H1 (cell line): ENCODE measurements at regions not wholly inside any gene's neighbourhood (a gene's known extent, or its start where the extent isn't known, plus 50 kb on each side); places are given as distances from the start of the nearest gene placed in this dataset.

Experiments
- CTCF ChIA-PET: fragments of 300-600 bp; sonication (Branson Sonifier 250); formaldehyde crosslinking; loops from one replicate; lab custom pipeline; 2021; ENCODE audit not compliant: partially characterized antibody; lab: Charles Lee
- POLR2A ChIA-PET: fragments of 300-600 bp; sonication (Branson Sonifier 250); formaldehyde crosslinking; loops from one replicate; lab custom pipeline; 2021; ENCODE audit warnings: inconsistent platforms; ENCODE audit not compliant: partially characterized antibody; lab: Charles Lee
- DNase-seq, 2 experiments: peaks; one replicate each; pipeline versions ENCODE4 v3.0.0 to v3.0.0-alpha.2; 2010 to 2022; ENCODE audit warnings: low spot score in 2 of 2, low read depth in 1 of 2, mixed read lengths in 1 of 2
- FAIRE-seq: peaks from 2 replicates; lab custom pipeline; 2011; peaks lifted over from hg19 to GRCh38; lab: Jason Lieb, UNC
- H2AFZ ChIP-seq: 2 replicates; pipeline ENCODE4 v1.8.1; 2012; ENCODE audit warnings: low read length, inconsistent platforms
- H2AK5ac ChIP-seq: 2 replicates; pipeline ENCODE4 v1.6.1; 2013; ENCODE audit warnings: low read depth, low read length
- H2BK120ac ChIP-seq: replicated peaks from 2 replicates; pipeline ENCODE3; 2013; ENCODE audit warnings: low read depth, low read length, inconsistent platforms
- H2BK12ac ChIP-seq: 2 replicates; pipeline ENCODE4 v1.6.1; 2013; ENCODE audit warnings: low read depth, low read length
- H2BK15ac ChIP-seq: 2 replicates; pipeline ENCODE4 v1.6.1; 2013; ENCODE audit warnings: low read length
- H2BK20ac ChIP-seq: 2 replicates; pipeline ENCODE4 v1.6.1; 2013; ENCODE audit warnings: low read length
- H2BK5ac ChIP-seq: 2 replicates; pipeline ENCODE4 v1.6.1; 2013; ENCODE audit warnings: low read depth, low read length
- H3K14ac ChIP-seq: 2 replicates; pipeline ENCODE4 v1.6.1; 2013; ENCODE audit warnings: inconsistent platforms; ENCODE audit not compliant: insufficient read length
- H3K18ac ChIP-seq: 2 replicates; pipeline ENCODE4 v1.6.1; 2013; ENCODE audit warnings: low read length; ENCODE audit errors: extremely low read depth
- H3K23ac ChIP-seq: 2 replicates; pipeline ENCODE4 v1.6.1; 2013; ENCODE audit warnings: inconsistent platforms; ENCODE audit not compliant: insufficient read length
- H3K23me2 ChIP-seq: 2 replicates; pipeline ENCODE4 v1.6.1; 2013; ENCODE audit warnings: low read depth, low read length
- H3K27ac ChIP-seq: 2 replicates; pipeline ENCODE4 v1.6.1; 2011; ENCODE audit warnings: low read depth, low read length, inconsistent platforms
- H3K27me3 ChIP-seq, 4 experiments: replicated peaks in 1 of 4; 1 replicate in 1 of 4; 2 replicates in 3 of 4; pipeline versions ENCODE4 v1.6.1 to v1.8.1; 2011 to 2013; ENCODE audit warnings: low read length in 3 of 4, mild to moderate bottlenecking in 3 of 4, inconsistent platforms in 2 of 4, mixed read lengths in 2 of 4, moderate library complexity in 1 of 4; ENCODE audit not compliant: control insufficient read depth in 3 of 4, insufficient read depth in 3 of 4; ENCODE audit errors: extremely low read depth in 1 of 4
- H3K36me3 ChIP-seq, 4 experiments: 2 replicates each; pipeline versions ENCODE4 v1.6.1 to v1.8.1; 2011 to 2013; ENCODE audit warnings: mild to moderate bottlenecking in 4 of 4, low read length in 3 of 4, moderate library complexity in 2 of 4, control low read depth in 1 of 4, inconsistent platforms in 1 of 4; ENCODE audit not compliant: insufficient read depth in 4 of 4, control insufficient read depth in 2 of 4
- H3K4ac ChIP-seq: replicated peaks from 2 replicates; pipeline ENCODE3; 2013; ENCODE audit warnings: low read length, low read depth, mixed read lengths, inconsistent platforms; ENCODE audit not compliant: insufficient read length
- H3K4me1 ChIP-seq, 4 experiments: replicated peaks in 1 of 4; 1 replicate in 1 of 4; 2 replicates in 3 of 4; pipeline versions ENCODE4 v1.6.1 to v1.8.1; 2011 to 2013; ENCODE audit warnings: low read length in 3 of 4, inconsistent platforms in 2 of 4, mixed read lengths in 1 of 4; ENCODE audit not compliant: insufficient read depth in 4 of 4, control insufficient read depth in 3 of 4
- H3K4me2 ChIP-seq, 2 experiments: 2 replicates each; pipeline versions ENCODE4 v1.6.1 to v1.8.1; 2011 to 2013; ENCODE audit warnings: low read depth in 2 of 2, low read length in 2 of 2, control low read depth in 1 of 2, inconsistent platforms in 1 of 2, mild to moderate bottlenecking in 1 of 2; ENCODE audit not compliant: insufficient read depth in 1 of 2
- H3K4me3 ChIP-seq, 4 experiments: fragments of 200-600, 300-600 bp in 1 of 4; sonication (generic), shearing (Covaris generic), sonication (Bioruptor Twin) in 1 of 4; 2 replicates each; pipeline versions ENCODE4 v1.5.1 to v1.8.1; 2011 to 2016; ENCODE audit warnings: low read length in 4 of 4, low read depth in 3 of 4, control low read depth in 2 of 4, inconsistent platforms in 2 of 4, mild to moderate bottlenecking in 2 of 4, mixed read lengths in 1 of 4, moderate library complexity in 1 of 4; ENCODE audit not compliant: insufficient read depth in 2 of 4; ENCODE audit errors: extremely low read depth in 1 of 4
- H3K56ac ChIP-seq: replicated peaks from 2 replicates; pipeline ENCODE3; 2013; ENCODE audit warnings: low read depth, mild to moderate bottlenecking, mixed read lengths, low read length, inconsistent platforms; ENCODE audit not compliant: insufficient read length
- H3K79me1 ChIP-seq: 2 replicates; pipeline ENCODE4 v1.6.1; 2013; ENCODE audit warnings: low read depth, low read length, control low read depth
- H3K79me2 ChIP-seq, 2 experiments: 2 replicates each; pipeline versions ENCODE4 v1.6.1 to v1.8.1; 2012 to 2013; ENCODE audit warnings: low read length in 2 of 2, mild to moderate bottlenecking in 2 of 2, inconsistent platforms in 1 of 2; ENCODE audit not compliant: insufficient read depth in 2 of 2, control insufficient read depth in 1 of 2
- H3K9ac ChIP-seq, 4 experiments: replicated peaks in 1 of 4; 1 replicate in 1 of 4; 2 replicates in 3 of 4; pipeline versions ENCODE4 v1.6.1 to v1.8.1; 2011 to 2013; ENCODE audit warnings: low read depth in 3 of 4, low read length in 3 of 4, control low read depth in 2 of 4, mild to moderate bottlenecking in 2 of 4, moderate library complexity in 2 of 4, inconsistent platforms in 1 of 4; ENCODE audit errors: extremely low read depth in 1 of 4
- H3K9me3 ChIP-seq, 2 experiments: 2 replicates each; pipeline versions ENCODE4 v1.6.1 to v1.8.1; 2012 to 2013; ENCODE audit warnings: mild to moderate bottlenecking in 2 of 2, moderate library complexity in 2 of 2, control low read depth in 1 of 2, inconsistent platforms in 1 of 2, low read depth in 1 of 2, low read length in 1 of 2, mixed read lengths in 1 of 2; ENCODE audit not compliant: insufficient read depth in 2 of 2
- H4K20me1 ChIP-seq, 2 experiments: replicated peaks in 1 of 2; 2 replicates each; pipeline versions ENCODE3 to v1.8.1; 2011 to 2013; ENCODE audit warnings: inconsistent platforms in 2 of 2, low read length in 2 of 2, mild to moderate bottlenecking in 1 of 2; ENCODE audit not compliant: insufficient read depth in 2 of 2, control insufficient read depth in 1 of 2
- H4K5ac ChIP-seq: 2 replicates; pipeline ENCODE4 v1.6.1; 2013; ENCODE audit warnings: low read length, low read depth, mixed read lengths, inconsistent platforms; ENCODE audit not compliant: insufficient read length
- H4K8ac ChIP-seq: 2 replicates; pipeline ENCODE4 v1.8.0; 2013; ENCODE audit warnings: mild to moderate bottlenecking, moderate library complexity, low read length, inconsistent platforms; ENCODE audit not compliant: insufficient read depth; ENCODE audit errors: extremely low read depth
- H4K91ac ChIP-seq: replicated peaks from 2 replicates; pipeline ENCODE3; 2013; ENCODE audit warnings: low read length, mixed read lengths, inconsistent platforms; ENCODE audit not compliant: insufficient read length
- CEBPB ChIP-seq: IDR thresholded peaks from 2 replicates; pipeline ENCODE4 v1.6.1; 2012; ENCODE audit warnings: low read depth, low read length
- CHD2 ChIP-seq: IDR thresholded peaks from 2 replicates; pipeline ENCODE4 v1.6.1; 2012; ENCODE audit warnings: low read length, improper control_type of control experiment
- EZH2 ChIP-seq: fragments of 200-600 bp; sonication (generic); IDR thresholded peaks from 2 replicates; pipeline ENCODE4 v1.7.1; 2012; ENCODE audit warnings: low read depth, mild to moderate bottlenecking, moderate library complexity, low read length, inconsistent platforms; ENCODE audit not compliant: severe bottlenecking
- FOSL1 ChIP-seq: IDR thresholded peaks from 2 replicates; pipeline ENCODE4 v1.6.1; 2011; ENCODE audit warnings: mild to moderate bottlenecking, low read depth, low read length, moderate library complexity; ENCODE audit not compliant: insufficient read depth
- GTF2F1 ChIP-seq: IDR thresholded peaks from 2 replicates; pipeline ENCODE4 v1.6.1; 2012; ENCODE audit warnings: low read depth, low read length, improper control_type of control experiment, borderline replicate concordance
- HDAC2 ChIP-seq, 2 experiments: fragments of 300-600 bp in 1 of 2; sonication (generic) in 1 of 2; IDR thresholded peaks; 2 replicates each; pipeline ENCODE4 v1.6.1; 2011 to 2012; ENCODE audit warnings: low read depth in 2 of 2, low read length in 2 of 2, mild to moderate bottlenecking in 2 of 2, moderate library complexity in 2 of 2, borderline replicate concordance in 1 of 2, inconsistent platforms in 1 of 2
- KDM1A ChIP-seq: fragments of 200-600, 300-600 bp; sonication (generic); IDR thresholded peaks from 2 replicates; pipeline ENCODE4 v1.7.1; 2016; ENCODE audit warnings: mild to moderate bottlenecking, low read length, borderline replicate concordance
- RFX5 ChIP-seq: IDR thresholded peaks from 2 replicates; pipeline ENCODE4 v1.6.1; 2011; ENCODE audit warnings: low read depth, low read length, improper control_type of control experiment, borderline replicate concordance
- SAP30 ChIP-seq: fragments of 300-600 bp; sonication (generic); IDR thresholded peaks from 2 replicates; pipeline ENCODE4 v1.7.1; 2012; ENCODE audit warnings: low read length, moderate library complexity, mild to moderate bottlenecking, inconsistent platforms; ENCODE audit not compliant: insufficient read depth, insufficient replicate concordance
- TAF7 ChIP-seq: optimal IDR thresholded peaks from 2 replicates; pipeline ENCODE3; 2011; ENCODE audit warnings: low read depth, mild to moderate bottlenecking, inconsistent platforms, low read length, moderate library complexity, borderline replicate concordance
- WGBS, 2 experiments: shearing (Covaris generic) in 1 of 2; methylation state at CpG; one replicate each; pipeline versions ENCODE4 v1.1.6 to v1.1.7; 2013 to 2015; ENCODE audit warnings: low lambda C conversion rate in 2 of 2, mixed read lengths in 2 of 2, inconsistent platforms in 1 of 2, low coverage in 1 of 2, missing lambda C conversion rate in 1 of 2; ENCODE audit not compliant: insufficient replicate concordance in 2 of 2, insufficient coverage in 1 of 2, insufficient read length in 1 of 2; ENCODE audit errors: extremely low coverage in 1 of 2, missing lambda C conversion rate in 1 of 2; 5-methylcytosine and 5-hydroxymethylcytosine counted together

DNA sequence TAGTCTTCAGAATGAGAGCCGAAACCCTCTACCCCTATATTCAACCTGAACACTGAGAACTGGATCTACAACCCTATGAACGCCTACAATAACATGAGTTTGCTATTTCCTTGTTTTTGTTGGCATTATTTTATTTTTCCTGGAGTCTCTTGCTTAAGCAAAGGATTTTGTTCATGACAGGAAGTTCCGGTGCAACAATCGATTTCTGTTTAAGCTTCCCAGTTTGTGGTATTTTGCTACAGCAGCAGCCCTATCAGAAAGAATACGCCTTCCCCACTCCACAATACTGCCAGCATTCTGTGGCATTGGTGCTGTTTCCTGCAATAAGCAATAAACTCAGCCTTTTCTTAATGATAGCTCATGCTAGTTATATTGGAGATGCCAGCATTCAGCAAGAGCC lies 60.9 kb downstream of the NPY5R start:
- Histone ChIP-seq H3K9me3 (no peaks in the 10 kb centered on the region), H2AK5ac (no peak overlapping the region), H4K20me1 (no peaks in the 10 kb centered on the region), H3K18ac (peak overlapping the region; percentile 32; the same call in 1 of the 2 replicates), H3K56ac (no peak overlapping the region), H2BK5ac (no peak overlapping the region), H3K36me3 (no peaks in the 10 kb centered on the region), H4K91ac (no peak overlapping the region), H2BK12ac (no peak overlapping the region), H2BK15ac (no peak overlapping the region), H3K4me1 (peaks cover 0 to 4% (median 2%) of the 10 kb centered on the region in 4 experiments; a peak in 3 of 7 replicates), H3K23ac (no peak overlapping the region), H3K79me2 (no peaks in the 10 kb centered on the region), H3K4me2 (no peak overlapping the region), H3K79me1 (no peaks in the 10 kb centered on the region), H3K14ac (no peak overlapping the region), H3K4me3 (no peak overlapping the region), H4K8ac (no peak overlapping the region), H3K27ac (no peak overlapping the region), H3K23me2 (no peaks in the 10 kb centered on the region), H4K5ac (no peak overlapping the region), H2BK20ac (no peak overlapping the region), H2BK120ac (no peak overlapping the region), H3K27me3 (no peaks in the 10 kb centered on the region), H2AFZ (peak overlapping the region; percentile 97; the same call in 1 of the 2 replicates), H3K9ac (no peak overlapping the region), H3K4ac (no peak overlapping the region)
- no peak for TF ChIP-seq CHD2
- no peak for TF ChIP-seq RFX5
- TF ChIP-seq FOSL1: no peak
- TF ChIP-seq SAP30: no peak
- TF ChIP-seq GTF2F1: no peak
- TF ChIP-seq HDAC2 (IDR thresholded peaks at IDR 0.05; ENCODE audit: borderline replicate concordance in 1 of 2, low read depth in 2 of 2, low read length in 2 of 2): no peak
- no peak for TF ChIP-seq KDM1A
- no peak for TF ChIP-seq EZH2
- no peak for TF ChIP-seq CEBPB
- no peak for TF ChIP-seq TAF7
- FAIRE-seq (peak; percentile 42), DNase-seq (no peak)
- WGBS, 2 experiments: 82% methylated on average over 5 of the region's 5 CpGs; no CpG with 5 or more reads in 1 of the 2 experiments
- ChIA-PET POLR2A (interaction anchor here (1.2 kb wide), 1 partner anchor 138 kb away, joined by 4 read pairs; no protein-coding TSS in a partner anchor), CTCF (no interaction called here)
